ENCODE measurements at regions not wholly inside any gene's neighbourhood (a gene's known extent, or its start where the extent isn't known, plus 50 kb on each side); places are given as distances from the start of the nearest gene placed in this dataset.

DNA sequence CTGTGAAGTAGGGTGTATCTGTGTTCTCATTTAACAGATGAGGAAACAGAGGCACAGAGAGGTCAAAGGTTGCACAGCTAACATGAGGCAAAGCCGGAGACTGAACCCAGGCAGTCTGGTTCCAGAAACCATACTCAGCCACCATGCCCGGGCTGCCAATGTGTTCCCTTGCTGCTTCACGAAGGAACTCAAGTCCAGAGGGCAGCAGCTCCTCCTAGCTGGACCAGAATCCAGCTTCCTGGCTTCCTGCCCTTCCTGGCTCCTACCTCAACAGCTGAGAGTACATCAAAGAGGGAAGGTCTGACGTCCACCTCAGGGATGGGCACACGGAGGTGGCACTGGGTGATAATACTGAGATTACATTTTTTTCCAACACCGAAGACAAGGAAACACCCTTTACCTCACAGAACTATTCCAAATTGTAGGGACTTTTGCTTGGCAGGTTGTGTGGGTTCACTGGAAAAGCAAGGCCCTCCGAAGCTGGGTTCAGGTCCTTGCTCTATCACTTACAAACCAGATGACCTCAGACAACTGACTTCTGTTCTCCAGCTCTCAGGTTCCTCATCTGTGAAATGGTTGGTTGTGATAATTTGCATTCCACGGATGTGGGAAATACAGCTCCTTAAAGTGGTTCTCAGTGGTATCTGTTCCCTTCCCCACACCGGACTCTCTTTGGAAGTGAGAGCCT lies 154.1 kb upstream of the ZMIZ1 start:
- no peak for DNase-seq

DNA sequence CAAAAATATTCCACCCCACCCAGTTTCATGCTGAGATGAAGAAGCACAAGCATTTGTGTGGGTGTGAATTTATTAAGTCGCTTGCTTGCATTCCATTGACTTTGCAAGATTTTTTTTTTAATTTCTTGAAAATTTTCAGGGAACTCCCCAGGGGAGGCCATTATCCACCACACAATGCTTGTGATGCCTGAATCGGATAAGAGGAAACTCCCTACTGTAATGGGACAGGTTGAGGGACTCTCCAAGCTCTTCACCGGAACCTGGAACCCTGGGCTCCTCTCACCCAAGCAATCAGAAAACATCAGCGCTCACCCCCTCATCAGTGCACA lies 153.6 kb upstream of the ZMIZ1 start:
- DNase-seq: no peak

DNA sequence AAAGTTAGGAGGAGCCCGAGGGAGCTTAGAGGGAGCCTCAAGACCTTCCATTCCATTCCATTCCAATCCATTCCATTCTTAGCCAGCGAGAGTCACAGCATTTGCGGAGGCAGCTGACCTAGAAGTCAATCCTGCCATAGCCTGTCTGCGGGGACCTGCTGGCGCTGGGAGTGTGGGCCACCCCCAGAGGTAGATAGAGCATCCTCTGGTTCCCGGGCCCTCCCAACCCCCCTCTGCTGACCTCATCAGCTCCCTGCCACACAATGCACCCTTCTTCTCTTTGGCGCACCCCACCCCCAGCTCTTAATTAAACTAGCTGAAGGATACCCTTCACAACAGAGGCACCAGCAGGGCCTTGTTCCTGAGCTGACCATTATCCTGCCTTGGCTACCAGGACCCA lies 152.5 kb upstream of the ZMIZ1 start:
- DNase-seq: no peak

DNA sequence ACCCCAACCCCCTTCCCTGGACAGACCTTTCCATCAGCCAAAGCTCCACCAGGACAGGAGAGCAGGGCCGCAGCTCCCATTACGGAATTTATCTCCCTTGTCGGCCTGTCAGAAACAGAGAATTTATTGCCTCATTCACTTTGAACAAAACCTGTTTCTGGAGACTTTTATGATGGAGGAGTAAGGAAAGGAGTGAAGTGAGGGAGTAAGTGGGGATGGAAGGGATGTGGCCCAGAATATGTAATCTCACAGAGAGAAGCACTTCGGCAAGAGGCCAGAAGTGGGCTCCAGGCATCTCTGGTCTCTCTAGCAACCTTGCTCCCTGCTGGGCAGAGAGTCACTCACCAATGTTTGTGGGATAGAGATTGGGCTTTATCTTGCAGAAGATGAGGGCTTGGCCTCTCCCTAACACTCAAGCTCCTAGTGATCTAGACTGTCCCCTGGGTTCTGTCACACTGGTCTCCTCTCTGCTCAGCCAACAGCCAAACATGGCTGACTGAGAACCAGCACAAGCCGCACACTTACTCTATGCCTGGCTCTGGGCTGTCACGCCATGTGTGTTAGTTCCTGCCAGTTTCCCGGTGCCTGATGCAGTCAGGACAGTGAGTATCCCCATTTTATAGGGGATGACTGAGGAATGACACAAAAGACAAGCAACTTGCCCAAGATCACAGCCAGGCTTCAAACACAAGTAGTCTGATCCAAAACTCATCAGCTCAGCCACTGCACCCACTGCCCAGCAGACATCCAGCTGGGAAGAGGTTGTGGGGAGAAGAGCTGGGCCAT lies 149.4 kb upstream of the ZMIZ1 start:
- no peak for DNase-seq

DNA sequence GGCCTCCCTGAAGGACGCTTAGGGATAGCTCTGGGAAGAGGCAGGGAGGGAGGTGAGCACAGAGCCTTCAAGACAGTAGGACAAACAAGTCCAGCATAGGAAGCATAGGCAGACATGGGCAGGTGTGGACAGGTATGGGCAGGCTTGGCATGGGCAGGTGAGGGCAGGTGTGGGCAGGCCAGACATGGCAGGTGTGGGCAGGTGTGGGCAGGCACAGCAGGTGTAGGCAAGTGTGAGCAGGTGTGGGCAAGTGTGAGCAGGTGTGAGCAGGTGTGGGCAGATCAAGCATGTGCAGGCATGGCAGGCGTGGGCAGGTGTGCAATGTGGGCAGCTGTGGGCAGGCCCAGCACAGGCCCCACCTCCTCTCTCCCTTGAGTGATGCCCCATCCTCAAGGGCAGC lies 148.8 kb upstream of the ZMIZ1 start:
- DNase-seq: no peak

DNA sequence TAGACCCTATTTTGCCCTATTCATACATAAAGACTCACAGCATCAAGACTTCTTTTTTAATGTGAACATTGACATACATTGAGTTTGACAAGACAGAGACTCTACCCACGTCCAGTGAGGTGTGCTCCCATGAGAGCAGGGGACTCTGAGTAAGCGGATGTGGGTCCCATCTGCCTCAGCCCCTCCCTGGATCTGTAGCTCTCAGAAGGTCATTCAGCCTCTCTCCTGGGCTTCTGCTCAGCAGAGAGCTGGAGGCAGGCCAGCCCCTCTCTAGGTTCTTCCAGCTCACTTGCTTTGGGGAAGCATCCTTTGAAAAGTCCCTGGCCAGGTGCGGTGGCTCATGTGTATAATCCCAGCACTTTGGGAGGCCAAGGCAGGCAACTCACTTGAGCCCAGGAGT lies 146.9 kb upstream of the ZMIZ1 start:
- no peak for DNase-seq

DNA sequence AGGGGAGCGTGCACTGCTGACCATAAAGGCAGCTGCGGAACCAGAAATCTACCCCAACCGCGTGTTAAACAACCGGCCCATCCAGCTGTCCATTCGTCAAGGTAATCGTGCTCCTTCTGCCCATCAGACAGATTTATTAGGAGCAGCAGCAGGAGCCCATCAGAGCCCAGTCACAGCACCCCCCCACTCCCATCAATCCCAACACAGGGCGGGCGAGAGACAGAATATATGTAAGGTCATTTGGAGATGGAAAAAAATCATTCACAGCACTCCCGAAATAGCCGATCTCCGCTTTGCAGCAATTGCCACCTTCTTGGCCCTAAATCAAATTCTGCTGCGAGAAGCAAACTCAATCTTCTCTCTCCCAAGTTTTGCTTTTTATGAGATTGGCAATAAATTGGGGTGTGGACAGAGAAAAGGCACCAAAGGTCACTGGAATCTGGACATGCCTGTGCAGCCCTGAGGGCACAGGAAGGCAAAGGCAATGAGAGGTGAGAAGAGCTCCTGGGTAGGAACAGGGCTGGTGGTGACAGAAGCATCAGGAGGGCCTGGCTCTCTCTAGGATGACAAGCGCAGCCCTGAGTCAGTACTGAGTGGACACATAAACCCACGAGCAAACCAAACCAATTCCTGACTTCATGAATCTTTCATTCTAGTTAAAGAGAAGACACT lies 145.0 kb upstream of the ZMIZ1 start:
- no peak for DNase-seq

DNA sequence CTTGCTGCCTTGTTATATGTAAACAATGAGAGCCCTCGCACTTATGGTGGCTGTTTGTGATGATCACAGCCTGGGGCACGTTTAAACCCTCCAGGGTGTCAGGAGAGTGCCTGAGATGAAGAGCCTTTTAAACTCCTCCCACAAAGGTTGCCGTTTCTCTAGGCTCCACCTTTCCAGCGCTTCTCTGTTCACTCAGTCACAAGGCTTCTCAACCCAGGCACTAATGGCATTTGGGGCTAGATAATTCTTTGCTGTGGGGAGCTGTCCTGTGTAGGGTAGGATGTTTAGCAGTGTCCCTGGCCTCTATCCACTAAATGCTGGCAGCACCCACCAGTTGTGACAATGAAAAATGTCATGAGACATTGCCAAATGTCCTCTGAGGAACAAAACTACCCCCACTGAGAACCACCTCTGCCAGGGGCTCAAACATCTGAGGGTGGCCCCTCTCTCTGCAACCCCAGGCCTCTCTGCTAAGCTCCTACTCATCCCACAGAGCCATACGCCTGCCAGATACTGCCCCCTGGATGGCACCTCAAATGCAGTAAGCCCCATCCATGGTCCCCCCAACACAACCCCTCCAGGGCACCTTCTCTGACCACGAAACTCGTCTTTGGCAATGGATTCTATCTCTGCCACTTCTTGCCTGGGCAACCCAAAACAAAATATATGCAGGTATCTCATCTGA lies 144.3 kb upstream of the ZMIZ1 start:
- no peak for DNase-seq

DNA sequence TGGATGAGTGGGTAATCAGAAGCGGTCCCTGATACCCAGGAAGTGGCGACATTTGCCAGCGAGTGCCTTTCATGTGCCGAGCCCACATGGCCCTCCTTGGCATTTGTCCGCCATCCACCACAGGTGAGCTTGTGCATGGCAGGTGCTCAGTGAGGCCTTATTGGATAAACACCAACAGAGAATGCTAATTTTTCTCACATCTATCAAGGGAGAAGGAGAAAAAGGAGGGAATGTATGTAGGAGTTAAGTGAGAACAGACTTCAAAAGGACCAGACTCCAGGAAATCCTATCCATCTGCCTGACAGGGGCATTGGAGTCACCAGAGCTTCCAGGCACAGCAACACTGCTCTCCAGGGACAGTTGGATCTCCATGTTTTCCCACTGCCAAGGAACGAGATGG lies 143.5 kb upstream of the ZMIZ1 start:
- no peak for DNase-seq

DNA sequence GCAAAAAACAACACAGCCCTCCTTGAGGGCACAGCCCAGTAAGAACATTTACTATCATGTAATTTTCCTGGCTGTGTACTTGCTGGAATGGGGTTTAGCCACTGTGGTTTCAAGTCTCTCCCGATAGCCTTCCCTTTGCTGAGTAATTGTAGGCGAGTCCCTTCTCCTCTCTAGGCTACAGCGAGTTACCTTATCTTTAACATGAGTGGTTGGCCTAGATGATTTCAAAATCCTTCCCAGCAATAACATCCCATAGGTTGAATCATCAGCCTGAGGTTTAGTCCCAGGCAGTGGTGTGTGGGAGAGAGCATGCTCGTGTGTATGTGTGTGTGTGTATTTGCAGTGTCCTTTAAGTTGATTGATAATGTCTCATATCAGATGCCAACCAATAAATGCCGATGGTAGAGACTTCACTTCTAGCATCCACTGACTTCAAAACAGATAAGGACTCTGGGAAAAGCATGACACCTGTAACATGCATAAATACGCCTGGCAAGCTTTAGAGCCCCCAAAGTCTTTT lies 142.9 kb upstream of the ZMIZ1 start:
- DNase-seq: no peak

DNA sequence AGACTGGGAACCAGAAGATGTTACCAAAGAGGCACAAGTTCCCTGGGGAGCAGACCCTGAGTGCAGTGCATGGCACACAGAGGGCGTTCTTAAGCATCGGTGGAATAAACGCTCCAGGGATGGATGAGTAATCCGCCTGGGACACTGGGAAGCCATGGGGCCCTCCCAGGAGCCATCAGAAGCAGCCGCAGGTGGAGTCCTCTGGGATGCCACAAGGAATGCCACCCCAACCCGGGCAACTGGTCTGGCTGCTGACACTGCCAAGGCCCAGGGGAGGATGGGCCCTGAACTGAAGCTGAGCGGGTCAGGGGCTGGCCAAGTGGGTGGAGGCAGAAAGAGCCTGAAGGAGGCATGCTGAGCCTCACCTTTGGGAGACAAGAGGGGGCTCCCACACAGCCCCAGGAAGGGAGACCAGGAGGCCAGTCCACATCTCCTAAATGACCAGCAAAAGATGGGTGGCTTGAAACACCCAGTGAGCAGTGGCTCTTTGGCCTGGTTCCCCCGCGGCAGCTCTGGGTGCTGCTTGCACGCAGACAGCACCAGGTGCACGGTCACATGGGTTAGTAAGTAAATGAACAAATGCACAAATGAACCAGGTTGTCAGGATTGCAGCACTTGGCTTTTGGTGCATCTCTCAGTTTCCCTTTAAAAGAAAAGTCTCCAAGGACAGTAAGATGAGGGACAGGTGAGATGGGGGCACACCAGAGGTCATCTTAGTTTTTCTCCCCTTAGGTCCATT lies 141.3 kb upstream of the ZMIZ1 start:
- no peak for DNase-seq

DNA sequence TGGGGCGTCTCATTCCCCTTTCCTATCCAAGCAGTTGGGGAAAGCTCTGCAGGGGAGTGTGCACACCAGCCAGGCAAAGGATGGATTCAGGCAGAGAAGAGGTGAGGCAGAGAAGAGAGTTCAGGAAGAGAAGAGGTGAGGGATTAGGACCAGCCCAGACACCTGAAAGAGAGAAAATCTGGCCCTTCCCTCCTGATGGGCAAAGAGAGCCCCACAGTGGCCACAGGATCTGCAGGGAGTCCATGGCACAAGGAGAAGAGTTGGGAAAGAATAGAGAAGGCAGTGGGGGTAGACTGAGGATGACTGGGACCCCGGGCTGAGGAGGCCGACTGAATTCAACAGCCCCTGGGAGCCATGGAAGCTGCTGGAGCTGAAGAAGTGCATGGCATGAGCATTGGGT lies 140.4 kb upstream of the ZMIZ1 start:
- no peak for DNase-seq

DNA sequence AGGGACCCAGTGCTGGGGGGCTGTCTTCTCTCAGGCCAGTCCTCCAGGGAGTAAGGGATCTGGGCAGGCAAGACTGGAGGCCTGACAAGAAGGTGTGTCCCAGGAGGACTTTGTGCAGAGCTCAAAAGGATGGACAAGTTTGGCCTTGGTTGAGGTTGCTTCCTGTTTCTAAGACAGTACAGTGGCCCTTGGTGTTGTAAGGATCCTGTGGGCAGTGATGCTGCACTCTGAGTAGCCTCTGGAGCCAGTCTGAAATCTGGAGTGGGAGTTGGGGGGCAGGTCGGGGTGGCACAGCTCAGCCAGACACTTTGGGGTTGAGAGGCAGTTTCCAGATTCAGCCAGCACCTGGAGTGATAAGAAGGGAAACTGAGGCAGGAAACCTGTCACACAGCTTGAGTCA lies 139.2 kb upstream of the ZMIZ1 start:
- no peak for DNase-seq

DNA sequence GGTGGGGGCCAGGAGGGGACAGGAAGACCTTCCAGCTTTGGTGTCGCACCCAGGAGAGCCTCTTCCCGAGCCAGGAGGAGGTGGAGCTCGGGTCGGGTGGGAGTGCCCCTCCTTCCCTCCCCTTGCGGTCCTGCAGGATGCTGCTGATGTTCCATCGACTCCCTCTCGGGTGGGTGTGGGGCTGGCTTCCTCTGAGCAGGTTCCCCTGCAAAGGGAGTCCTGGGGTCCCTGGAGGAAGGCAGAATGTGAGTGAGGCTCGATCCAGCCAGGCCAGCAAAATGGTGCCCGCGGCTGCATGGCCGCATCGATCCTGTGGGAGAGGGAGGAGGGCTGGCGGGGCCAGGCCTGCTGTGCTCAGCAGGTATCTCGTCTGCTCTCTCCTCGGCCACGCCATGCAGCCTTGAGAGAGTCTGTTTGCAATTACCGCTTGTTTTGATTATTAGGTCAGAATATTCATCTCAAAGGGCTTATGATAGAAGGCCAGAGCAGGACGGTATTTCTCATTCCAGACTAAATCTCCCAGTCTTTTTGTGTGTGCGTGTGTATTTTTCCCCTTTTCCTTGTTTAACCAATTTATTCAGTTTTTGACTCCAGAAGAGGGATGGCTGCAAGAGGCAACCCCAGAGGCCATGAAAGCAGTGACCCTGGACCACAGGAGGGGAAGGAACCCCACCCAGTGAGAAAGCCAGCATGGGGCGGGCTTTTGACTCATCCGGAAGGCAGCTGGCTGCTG lies 137.3 kb upstream of the ZMIZ1 start:
- peak; percentile 65 for DNase-seq

DNA sequence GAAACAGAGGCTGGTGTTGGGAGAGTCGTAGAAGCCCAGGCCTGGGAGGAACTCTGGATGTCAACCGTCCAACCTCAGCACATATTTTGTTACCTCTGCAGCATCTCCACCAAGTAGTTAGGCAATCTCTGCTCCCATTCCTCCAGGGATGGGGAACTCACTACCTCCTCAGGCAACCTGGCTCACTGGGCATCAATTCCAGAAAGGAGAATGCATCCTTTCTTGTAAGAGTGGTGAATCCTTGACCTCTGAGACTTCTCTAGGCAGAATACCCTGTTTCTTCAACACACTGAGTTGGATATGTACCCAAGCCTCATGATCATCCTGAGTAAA lies 136.7 kb upstream of the ZMIZ1 start:
- no peak for DNase-seq

DNA sequence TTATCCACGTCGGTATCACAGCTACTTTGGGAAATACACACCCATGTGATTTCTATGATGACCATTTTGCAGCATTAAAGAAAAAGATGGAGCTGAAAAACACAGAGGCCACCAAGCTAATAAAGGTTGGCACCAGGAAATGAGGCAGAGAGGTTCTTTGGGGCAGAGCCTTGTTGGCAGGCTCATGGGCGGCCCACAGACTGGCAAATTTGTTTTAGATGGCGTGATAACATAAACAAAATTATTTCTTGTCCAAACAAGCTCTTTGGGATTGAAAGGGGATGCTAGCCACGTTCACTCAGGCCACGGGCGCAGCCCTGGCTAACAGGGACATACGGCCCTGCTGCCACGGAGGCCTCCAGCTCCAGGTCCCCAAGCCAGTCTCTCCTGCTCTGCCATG lies 135.9 kb upstream of the ZMIZ1 start:
- DNase-seq: no peak

DNA sequence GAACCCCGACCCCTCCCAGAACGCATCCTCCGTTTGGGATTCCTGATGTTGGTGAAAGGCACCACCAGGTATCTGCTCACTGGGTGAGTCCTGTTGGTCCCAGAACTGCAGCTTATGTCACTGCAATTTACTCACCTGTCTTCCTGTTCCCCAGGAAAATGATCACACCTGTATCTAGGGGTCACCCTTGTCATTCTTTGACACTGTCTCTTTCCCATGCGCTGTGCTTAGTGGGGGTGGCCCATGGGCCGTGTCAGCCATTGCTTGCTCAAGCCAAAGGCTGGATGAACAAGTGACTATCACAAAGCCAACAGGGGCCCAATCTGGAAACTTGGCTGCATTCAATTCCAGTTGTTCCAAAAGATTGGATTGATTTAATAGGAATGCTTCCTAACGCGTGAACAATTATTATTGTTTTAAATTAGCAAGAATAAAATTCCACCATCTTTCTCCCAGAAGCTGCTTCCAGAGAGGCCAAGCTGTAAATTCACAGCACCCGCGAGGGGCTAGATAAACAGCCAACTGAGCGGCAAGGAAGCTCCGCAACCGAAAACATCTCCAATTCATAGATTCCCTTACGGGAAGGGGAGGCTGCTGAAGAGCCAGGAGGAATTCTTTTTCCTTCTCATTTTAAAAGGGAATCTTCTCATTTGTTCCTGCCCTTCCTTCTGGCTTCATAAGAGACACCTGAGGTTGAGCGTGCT lies 134.8 kb upstream of the ZMIZ1 start:
- no peak for DNase-seq

DNA sequence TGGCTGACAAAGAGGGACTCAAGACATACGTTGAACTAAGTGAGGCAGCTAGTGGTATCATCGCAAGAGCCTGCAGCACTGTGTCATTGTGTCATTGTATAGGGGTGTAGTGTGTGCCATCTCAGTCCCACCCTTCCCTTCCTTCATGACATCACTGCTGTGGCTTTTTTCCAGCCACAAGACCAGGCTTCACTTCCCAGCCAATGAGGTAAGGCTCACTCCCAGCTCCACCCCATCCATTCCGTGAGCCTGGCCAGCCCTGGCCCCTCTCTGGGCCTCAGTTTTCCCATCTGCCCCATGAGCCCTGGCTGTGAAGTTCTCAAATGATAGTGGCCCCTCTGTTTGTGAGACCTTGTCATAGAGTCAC lies 134.3 kb upstream of the ZMIZ1 start:
- DNase-seq: no peak

DNA sequence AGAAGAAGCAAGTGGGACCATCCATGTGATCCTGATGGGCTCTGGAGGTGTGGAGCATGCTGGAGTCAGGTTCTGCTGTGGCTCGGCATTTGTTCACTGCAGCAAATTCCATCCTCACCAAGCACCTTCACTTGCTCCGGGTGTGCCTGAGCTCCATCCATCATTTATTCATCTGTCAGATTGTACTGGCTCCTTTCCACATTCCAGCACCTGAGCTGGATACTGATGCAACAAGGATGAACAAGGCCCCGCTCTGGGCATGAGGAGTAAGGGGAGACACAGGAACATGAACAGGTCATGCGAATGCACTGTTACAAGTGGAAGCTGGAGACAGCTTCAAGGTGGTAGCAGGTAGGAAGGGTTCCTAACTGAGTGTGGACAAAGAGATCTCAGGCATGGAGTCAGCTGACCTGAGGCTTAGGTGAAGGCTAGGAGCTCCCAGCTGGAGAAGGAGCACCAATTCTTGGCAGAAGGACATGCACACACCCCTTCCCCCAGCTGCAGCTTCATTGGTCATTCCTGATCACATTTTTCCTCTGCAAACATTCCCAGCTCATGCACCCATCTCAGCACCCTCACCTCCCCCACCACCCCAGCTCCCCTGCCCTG lies 133.7 kb upstream of the ZMIZ1 start:
- no peak for DNase-seq

DNA sequence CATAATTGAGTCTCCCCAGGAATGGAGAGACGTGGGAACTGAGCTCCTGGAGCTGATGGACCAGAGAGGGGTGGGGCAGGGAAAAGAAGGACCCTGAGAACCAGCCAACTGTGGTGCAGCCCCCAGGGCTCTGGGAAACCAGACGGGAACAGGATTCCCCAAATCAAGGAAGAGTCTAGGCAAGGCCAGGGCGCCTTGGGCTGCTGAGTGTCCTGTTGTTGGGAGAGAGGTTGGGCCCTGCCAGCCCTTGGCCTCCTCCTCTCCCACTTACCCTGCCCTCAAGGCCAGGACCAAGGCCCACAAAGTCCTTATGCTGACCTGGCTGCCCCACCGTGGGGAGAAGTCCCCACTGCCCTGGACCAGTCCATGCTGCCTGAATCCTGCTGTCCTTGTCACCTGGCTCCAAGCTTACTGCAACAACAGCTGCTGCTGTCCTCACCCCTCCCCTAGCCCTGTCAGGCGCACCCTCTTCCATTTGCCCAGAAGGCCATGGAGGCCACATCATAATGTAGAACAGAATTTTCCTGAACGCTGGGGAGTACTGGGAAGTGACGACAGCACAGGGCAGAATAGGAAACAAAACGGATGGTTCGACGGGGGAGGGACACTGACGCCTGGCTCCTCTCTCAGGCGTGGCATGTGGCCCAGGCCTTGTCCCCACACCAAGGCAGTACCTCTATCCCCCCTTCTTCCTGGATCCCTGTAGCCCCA lies 132.9 kb upstream of the ZMIZ1 start:
- DNase-seq: no peak
